ENCODE measurements at regions not wholly inside any gene's neighbourhood (a gene's known extent, or its start where the extent isn't known, plus 50 kb on each side); places are given as distances from the start of the nearest gene placed in this dataset.
A peak's percentile ranks its signal among the peaks of the same experiment; 100 is the strongest.

- no peak for DNase-seq
Observed at GRCh38 chr12:39240587-39240986, 202.3 kb downstream of the KIF21A start.

GRCh38 chr12:39239490-39240486 lies 203.1 kb downstream of the KIF21A start:
- no peak for DNase-seq

DNA sequence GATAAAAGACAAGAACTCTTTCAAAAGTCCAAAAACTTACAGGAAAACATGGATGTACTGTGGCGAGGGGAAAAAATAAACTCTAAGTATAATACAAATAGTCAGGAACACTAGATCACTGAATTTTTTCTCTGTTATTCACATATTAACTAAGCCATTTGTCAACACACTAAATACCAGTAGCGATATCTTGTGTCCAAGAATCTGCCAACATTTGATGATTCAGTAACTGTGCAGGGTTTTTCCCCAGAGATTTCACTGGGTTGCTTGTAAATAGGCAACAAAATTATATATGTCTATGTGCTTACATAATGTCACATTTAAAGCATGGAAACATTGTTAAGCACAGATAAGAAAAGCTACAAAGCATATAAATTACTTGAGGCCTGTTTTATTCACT lies 205.9 kb downstream of the KIF21A start:
- DNase-seq: no peak

DNA sequence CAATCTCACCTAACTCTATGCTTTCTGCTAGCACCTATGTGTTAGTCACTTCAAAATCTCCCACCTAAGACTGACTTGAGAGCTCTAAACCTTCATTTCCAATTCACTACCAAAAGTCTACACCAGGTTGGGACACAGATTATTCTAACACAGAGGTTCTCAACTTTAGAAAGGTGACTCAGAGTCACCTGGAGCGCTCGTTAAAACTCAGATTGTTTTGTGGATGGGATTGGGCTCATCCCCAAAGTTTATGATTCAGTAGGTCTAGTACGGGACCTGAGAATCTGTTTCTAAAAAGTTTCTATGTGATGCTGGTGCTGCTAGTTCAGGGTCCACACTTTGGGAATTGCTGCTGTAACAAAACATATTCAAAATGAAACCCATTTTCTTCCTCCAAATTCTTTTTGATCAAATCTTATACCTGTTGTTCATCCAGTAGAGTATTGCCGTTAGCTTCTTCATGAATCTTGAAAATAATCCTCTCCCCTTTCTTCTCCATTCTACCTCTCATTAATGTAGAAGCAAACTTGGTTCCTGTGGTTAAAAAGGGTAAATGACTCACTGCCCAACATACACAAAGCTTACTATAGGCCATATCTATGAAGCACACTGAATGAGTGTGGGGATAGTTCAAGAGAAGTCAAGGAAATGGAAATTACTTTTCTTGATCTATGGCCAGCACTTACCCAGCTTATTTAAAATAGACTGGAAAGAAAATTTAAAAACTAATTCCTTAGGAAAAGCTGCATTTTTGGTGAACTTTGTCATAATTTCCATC lies 206.7 kb downstream of the KIF21A start:
- DNase-seq: no peak

GRCh38 chr12:39230086-39230485 lies 212.8 kb downstream of the KIF21A start:
- no peak for DNase-seq

GRCh38 chr12:39227218-39227617 lies 215.7 kb downstream of the KIF21A start:
- no peak for DNase-seq

DNA sequence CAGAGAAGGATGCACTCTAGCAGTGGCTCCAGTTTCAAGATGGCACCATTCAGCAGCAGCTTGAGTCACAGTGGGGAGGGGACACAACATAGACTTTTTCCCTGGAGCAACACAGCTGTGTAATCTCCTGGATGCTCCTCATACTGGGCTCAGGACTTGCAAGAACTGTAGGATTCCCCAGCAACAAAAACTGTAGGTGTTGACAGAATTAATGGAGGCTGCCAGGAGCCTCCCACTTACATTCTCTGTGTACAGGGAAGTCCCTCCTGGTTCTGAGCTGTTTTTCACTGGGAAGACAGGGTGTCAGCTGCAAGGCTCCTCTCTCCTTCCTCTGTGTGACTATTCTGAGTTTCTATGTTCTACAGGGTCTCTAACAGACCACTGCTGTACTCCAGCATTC lies 217.9 kb downstream of the KIF21A start:
- DNase-seq: no peak

- no peak for DNase-seq
Observed at GRCh38 chr12:39205969-39206368, 237.0 kb downstream of the KIF21A start.

DNA sequence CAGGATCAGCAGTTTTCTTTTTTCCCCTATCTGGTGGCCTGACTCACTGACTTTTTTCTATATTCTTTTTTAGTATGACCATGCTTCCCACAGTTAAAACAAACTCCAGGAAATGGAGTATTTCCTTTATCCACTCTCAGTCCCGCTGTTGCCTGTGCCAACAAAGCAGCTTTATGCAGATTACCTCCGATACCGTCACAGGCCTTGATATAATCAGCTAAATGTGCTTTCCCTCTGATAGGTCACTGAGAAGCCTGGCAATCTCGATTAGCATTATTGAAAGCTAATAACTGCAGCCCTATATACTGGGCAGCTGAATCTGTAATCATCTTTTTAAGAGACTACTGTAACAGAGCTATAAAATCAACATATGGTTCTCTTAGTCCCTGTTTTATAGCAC lies 243.6 kb downstream of the KIF21A start:
- no peak for DNase-seq

GRCh38 chr12:39188689-39189088 lies 254.2 kb downstream of the KIF21A start:
- DNase-seq: no peak

DNA sequence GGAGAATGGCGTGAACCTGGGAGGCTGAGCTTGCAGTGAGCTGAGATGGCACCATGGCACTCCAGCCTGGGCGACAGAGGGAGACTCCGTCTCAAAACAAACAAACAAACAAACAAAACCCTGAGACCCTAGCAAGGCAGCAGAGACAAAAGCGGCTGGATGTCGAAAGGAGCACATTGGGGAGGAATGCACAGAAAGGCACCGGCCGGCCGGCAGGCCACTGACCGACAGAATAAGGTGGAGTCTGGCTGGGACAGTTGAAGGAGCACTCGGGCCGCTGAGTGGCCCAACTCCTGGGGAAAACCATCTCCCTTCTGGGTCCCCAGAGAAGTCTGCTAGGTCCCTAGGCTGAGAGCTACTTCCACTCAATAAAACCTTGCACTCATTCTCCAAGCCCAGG lies 256.2 kb downstream of the KIF21A start:
- DNase-seq: no peak

DNA sequence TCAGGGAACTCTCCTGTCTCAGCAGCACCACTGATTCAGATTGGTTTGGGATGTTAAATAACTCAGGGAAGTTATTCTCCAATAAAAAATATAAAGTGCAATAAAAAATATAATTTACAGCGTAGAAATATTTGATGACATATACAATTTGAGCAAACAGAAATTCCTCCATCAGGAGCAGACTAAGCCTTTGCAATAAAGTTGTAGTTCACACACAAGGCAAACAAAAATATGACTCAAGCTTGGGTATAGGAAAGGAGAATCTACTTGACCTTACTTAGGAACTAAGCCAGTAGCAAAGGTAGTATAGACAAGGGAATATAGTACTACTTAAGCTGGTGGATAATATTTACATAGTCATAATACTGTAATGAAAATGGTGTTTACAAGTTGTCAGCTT lies 264.1 kb downstream of the KIF21A start:
- no peak for DNase-seq

GRCh38 chr12:39176356-39176755 lies 266.6 kb downstream of the KIF21A start:
- no peak for DNase-seq

DNA sequence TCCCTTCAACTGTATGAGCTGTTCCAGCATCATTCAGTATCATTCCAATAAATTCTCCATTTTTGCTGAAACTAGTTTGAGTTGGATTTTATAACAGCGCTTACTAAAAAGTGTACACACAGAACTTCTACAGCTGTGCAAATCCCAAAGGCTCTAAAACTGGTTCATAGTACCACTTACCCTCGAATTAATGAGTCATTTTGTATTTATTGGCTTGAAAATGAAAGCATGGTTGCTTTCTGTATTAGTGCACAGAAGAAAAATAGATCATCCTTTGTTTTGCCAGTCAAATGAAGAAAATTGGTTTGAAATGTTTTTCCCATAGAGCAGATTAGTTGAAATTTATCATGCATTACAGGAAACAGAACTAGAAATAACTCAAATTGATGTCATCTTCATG lies 268.3 kb upstream of the CPNE8 start:
- DNase-seq: no peak

DNA sequence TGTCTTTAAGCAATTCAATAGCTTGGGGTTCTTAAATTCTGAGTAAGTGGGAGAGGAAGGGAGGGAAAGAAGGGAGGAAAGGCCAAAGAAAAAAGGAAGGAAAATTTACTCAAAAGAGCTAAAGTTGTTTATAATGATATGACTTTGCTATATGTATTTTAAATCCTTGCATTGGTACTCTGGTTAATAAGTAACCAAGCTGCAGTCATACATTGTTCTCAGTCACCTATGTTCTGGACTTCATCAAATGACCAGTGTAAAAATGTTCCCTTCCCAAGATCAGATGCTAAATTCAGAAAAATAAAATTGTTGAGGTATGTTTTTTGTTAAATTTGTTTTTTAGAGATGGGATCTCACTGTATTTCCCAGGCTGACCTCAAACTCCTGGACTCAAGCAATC lies 259.9 kb upstream of the CPNE8 start:
- no peak for DNase-seq

DNA sequence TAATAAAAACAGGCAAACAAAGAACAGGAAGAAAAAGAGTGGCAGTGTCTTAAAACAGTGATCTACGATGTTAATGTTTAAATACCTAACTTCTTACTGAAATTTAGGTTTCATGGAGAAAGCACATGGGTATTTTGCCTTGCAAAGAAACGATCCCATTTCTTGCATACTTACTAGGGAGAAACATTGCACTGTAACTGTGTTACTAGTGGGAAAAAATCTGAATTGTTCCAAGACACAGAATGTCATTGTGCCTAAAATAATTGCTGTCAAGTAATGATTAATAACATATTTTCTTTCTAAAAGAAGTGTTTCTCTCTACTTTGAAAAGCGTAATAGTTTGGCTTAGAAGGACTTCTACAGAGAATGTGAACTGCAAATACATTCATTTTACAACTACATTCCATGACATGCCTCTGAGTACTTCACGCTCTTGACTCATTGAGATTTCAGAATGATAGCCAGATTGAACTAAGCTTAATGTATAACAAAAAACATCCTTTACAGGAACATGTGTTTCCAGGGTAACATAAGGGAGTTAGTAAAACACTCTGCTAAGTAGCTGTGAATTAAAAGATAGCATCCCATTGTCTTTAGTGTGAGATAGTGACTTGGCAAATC lies 256.2 kb upstream of the CPNE8 start:
- no peak for DNase-seq

DNA sequence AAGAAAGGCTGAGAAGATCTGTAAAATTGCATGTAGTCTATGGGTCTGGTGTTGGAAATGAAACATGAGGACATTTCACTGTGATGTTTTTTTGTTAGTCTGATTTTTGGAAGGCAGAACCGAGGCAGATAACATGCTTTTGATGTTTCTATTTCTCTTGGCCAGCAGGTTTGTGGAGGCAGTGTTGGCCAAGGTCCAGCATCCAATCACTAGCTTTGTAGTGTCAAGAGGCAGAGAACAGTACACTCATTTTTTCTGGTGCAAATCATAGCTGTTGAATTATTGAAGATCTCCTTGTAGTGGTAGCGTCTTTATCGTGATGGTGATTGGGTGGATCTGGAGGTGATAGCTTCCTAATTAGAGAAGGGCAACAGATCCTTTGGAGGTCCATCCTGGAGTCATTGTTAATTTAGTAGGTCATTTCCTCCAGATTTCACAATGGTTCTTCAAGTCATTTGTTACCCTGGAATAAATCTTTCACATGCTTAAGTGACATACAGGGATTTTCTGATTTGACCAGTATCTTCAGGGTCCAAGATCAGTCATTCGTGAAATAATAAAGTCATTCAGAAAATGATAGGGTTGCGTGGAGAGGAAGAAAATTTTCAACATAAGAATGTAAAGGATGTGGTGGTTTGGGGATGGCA lies 252.4 kb upstream of the CPNE8 start:
- DNase-seq: no peak

GRCh38 chr12:39145175-39145999 lies 240.0 kb upstream of the CPNE8 start:
- peak; percentile 76 to 77 for DNase-seq

DNA sequence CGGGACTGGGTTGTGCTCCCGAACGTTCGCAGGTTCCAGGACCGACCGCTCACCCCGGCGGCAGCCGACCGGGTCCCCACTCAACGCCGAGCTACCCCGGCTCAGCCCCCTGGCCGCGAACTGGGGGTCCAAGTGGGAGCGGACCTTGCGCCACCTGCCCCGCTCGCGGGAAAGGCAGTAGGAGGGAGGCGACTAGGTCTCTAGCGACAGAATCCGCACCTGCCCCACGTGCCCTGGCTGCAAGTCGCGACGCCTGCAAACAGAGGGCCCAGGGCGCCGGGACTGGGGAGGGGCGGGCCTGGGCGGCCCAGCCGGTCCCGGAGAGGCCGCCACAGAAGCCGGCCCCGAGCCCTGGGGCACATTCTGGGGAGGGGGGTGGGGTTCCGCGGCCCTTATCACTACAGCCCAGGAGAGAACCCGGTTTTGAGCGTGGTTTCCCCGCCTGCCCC lies 239.2 kb upstream of the CPNE8 start:
- DNase-seq: no peak

DNA sequence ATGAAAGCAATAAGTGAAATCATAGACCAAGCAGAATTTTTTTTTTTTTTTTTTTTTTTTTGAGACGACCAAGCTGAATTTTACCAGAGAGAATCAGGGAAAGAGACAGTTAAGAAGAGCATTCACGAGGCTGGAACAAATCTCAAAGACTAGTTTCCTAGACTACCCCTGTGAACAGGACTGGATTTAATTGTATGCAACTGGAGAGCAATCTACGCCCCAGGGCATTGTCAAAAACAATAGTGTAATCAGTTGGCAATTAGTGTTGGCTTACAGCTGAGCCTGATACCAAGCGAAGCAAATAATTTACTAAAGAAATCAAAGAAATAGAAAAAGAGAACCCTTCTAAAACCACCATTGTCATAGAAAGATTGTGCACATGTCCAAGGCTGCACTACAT lies 232.9 kb upstream of the CPNE8 start:
- no peak for DNase-seq

DNA sequence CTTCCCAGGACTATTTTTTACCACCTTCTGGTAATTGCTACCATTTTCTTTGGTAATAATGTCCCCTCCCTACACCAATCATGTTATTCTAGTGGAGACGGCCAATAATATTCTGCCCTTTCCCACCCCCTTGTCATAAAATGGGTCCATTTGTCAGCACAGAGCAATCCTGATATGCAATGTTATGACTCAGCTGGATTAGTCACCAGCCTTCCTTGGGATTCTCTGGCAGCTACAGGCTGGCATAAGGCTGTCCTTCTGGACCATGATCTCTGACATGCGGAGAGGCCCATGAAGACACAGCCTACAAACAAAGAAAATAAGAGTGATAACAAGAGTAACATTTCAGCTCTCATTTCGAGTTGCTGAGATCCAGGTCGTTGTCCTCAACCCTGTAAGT lies 222.0 kb upstream of the CPNE8 start:
- DNase-seq: no peak

DNA sequence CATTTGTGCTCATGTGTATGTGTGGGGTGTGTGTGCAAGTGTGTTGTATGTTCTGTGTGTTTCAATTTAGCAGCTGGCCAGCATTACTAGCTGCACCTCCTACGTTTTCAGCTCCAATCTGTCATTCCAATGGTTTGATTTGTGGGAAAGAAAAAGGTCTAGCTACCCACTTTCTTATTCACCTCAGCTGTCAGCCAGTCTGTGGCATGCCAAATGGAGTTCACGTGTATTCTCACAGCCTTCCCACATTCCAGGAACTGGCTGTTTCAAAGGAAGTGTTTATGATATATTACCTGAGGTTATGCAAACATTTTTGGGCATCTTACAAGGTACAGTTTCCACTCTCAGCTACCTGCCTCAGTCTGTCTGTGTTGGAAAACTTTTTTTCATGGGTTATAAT lies 220.2 kb upstream of the CPNE8 start:
- no peak for DNase-seq
